Activated T-helper 9 cell treated with anti-CD3 and anti-CD28 coated beads, Interleukin-2, amount 50 U/mL, for 16 hours (primary cell): ENCODE measurements at regions not wholly inside any gene's neighbourhood (a gene's known extent, or its start where the extent isn't known, plus 50 kb on each side); places are given as distances from the start of the nearest gene placed in this dataset.

Source experiments
- DNase-seq: peaks from one replicate; pipeline ENCODE4 v3.0.0-alpha.2; 2020; ENCODE audit warnings: low read depth

- no peak for DNase-seq
Observed at GRCh38 chr2:136212426-136213378, 94.8 kb upstream of the CXCR4 start.

DNA sequence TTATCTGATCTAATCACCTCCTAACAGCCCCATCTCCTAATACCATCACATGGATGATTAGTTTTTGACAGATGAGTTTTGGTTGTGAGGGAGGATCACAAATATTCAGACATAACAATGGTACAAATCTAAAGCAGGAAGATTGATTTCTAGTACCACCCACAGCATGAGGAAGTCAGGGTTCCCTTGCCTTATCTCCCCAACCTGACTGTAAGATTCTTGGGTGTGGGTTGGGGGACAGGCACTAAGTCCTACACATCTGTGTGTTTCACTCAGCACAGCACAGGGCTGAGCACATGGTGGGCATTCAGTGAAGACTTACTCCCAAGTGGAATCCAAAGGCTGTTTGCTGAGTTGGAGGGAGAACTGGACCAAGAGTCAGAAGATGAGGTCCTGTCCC, 93.8 kb upstream of the CXCR4 start:
- DNase-seq = no peak

DNA sequence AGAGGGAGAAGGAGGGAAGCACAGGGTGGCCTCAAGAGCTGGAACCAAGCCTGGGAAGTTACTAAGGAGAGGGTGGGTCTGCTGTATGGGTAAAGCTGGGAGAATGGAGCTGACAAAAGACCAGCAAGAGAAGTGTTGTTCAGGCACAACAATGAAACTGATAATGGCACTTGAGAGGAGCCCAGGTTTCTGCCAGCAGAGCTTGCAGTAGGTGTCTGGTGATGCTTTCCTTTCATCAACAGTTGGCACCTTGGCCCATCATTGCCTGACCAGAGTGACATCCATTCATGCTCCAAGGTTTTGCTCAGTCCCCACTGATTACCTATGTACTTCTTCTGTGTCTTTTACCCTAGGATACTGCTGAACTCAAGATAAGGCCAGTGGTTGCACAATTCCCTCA, 92.9 kb upstream of the CXCR4 start:
- no peak for DNase-seq

GRCh38 chr2:136210455-136210805, 92.5 kb upstream of the CXCR4 start:
- DNase-seq = no peak

GRCh38 chr2:136209561-136210454, 91.9 kb upstream of the CXCR4 start:
- no peak for DNase-seq

GRCh38 chr2:136208682-136209420, 90.9 kb upstream of the CXCR4 start:
- no peak for DNase-seq

DNA sequence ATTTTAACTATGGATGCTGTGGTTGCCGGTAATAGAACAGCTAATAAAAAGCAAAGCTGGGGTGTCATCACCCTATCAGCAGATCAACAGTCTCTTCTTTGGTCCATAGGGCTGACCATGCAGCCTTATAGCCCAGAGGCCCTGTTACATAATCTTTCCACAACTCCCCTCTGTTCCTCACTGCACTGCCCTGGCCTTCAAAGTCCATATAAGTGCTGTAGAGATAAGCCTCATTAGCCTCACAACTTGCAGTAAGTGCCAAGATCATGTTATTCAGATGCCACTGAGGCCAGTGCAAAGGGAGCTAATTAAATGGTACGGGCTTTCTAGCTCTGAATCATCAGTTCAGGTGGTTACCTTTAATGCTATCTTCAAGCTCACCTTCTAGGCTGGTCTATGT, 89.7 kb upstream of the CXCR4 start:
- no peak for DNase-seq

GRCh38 chr2:136207030-136207623, 89.2 kb upstream of the CXCR4 start:
- no peak for DNase-seq

- no peak for DNase-seq
Observed at GRCh38 chr2:136206613-136207012, 88.7 kb upstream of the CXCR4 start.

DNA sequence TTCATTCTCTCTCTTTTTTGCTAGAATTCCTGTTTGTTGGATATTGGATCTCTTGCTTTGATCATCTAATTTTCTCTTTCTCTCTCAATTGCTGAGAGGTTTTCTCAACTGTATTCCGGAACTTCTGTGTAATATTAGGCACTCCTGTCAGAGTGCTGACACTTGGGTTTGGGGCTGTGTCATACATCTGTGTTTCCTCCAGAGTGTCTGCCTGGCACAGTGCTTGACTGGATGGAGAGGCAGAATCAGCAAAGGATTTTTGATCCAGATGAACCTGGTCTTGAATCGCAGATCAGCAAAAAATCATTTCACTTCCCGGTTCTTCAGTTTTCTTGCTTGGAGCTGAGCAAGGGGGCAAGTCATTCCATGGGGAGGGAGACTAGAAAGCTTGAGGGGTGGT, 87.7 kb upstream of the CXCR4 start:
- DNase-seq = no peak

DNA sequence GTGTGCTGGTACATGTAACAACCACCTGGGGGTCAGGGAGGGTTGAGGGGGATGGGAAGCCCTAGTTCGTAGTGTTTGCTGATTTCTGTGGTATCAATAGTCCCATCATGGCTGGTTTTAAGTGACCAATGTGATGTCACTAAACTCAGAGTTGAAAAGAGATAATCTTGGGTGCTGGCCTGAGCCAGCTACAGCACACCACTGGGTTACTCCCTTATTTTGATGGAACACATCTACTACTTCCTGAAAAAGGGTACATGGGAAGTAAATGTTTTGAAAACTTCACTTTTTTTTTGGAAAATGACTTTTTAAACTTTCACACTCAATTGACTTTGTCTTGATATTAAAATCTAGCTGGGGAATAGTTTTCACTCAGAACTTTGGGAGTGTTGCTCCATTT, 87.0 kb upstream of the CXCR4 start:
- no peak for DNase-seq

GRCh38 chr2:136195226-136195625, 77.3 kb upstream of the CXCR4 start:
- DNase-seq = no peak

DNA sequence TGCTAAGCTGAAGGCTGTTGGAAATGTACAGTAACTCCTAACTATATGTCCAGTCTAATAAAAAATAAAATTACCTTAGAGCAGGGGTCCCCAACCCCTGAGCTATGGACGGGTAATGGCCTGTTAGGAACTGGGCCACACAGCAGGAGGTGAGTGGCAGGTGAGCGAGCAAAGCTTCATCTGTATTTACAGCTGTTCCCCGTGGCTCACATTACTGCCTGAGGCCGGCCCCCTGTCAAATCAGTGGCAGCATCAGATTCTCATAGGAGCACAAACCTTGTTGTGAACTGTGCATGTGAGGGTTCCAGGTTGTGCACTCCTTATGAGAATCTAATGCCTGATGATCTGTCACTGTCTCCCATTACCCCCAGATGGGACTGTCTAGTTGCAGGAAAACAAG, 73.1 kb upstream of the CXCR4 start:
- DNase-seq = no peak

DNA sequence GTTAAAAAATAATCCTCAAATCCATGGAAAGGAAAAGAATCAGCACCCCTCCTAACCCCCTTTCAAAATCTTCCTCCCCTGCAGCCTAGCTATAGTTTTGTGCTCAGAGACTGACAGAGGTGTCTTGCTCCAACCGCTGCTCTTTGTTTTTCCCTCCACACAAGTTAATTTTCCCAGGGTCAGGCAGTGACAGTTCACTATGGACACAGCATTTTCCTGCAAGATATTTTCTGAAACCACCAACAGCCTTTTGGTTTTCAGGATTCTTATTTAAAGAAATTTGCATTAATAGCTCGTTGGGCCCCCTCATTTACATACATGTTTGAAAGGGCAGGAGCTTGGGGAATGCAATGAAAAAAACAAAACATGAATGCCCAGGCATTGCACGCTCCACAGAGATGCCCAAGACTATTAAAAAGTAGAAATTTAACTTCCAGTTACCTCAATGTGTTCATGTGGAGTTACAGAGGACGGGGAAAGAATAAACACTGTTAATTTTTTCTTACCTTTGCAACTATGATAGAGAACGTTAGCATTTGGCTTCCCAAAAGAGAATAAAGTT, 71.4 kb upstream of the CXCR4 start:
- DNase-seq = no peak

DNA sequence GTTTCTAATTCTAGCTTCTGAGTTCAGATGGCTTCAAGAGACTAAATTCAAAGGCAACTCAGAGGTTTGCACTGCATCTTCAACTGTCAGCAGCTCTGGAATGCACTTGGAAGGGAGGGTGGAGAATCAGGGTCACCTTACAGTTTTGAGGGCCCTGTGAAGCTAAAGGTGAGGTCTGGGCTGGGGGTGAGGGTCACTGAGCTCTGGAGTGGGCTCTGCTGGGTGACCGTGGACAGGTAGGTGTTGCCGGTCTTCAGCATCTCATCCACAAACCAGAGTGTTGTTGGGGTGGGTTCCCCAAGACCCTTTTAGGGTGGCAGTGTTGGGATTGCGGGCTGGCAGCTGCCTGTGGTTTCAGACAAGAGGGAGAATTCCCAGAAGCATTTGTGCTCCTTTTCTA, 70.1 kb upstream of the CXCR4 start:
- DNase-seq = no peak

- no peak for DNase-seq
Observed at GRCh38 chr2:136185981-136186776, 68.2 kb upstream of the CXCR4 start.

DNA sequence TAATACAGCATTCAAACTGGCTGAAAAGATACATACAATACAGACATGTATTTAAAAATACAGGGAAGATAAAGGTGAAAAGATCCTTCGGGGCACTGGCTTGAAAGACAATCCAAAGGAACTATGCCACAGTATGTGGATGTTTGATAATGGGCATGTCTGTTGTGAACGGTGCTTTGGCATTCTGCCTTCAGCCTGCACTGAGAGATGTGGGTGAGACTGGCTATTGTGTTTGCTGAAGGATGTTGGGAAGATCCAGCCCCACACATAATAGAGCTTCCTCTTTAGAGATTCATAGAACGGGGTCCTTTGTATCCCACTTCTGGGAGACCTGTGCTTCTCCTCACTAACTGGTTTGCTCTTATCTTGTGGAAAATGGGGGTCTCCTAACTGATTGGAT, 65.1 kb upstream of the CXCR4 start:
- no peak for DNase-seq

DNA sequence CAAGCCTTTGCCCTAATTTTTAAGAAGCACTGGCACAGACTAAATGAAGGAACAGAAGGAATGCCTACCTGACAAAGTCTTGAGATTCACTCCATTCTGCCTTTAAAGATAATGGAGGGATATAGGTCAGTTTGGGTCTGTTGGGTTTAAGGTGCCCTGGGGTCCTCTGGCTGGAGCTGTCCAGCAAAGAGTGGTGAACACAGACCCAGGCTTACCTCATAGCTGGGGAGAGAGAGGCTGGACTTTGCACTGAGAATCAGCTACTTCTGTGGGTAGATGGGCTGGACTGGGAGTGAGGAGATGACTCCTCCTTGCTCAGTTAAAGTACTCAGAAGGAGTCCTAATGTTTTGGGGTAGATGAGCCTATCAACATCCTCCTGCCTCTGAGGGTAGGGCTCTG, 64.4 kb upstream of the CXCR4 start:
- DNase-seq = no peak

GRCh38 chr2:136179602-136179975, 61.6 kb upstream of the CXCR4 start:
- DNase-seq = no peak

DNA sequence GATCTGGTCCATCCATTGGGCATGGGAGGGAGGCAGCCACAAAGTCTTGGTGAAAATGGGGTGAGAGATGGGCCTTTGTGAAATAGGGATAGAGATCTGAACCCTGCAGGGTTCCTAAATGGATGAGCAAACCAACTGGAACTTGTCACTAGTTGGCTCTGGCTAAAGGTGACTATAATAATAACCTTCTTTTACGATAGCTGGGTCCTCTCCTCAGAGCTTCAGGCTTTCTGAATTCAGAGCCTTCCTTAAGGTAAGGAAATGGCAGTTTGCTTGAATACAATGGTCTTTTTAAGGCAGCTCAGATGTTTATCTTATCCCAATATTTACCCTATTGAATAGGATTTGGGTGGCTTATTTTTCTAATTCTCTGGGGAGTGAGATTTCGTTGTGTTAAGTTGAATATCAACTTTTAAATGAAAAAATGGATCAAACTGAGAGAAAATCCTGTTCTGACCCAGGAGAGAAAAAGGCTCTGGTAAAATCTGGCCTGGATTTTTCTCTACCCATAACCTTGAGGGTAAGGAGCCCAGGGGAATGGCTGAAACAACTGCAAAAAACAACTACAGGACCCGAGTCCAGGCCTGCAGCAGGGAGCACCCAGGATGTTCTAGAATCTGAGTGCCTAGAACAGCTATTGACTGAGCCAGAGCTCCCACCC, 61.1 kb upstream of the CXCR4 start:
- DNase-seq = no peak
